ENCODE measurements at regions not wholly inside any gene's neighbourhood (a gene's known extent, or its start where the extent isn't known, plus 50 kb on each side); places are given as distances from the start of the nearest gene placed in this dataset.
"Not testable (repeated sequence)": the region's sequence is repeated elsewhere in the genome, so short reads cannot be mapped to it uniquely, and the experiment has no call there.

DNA sequence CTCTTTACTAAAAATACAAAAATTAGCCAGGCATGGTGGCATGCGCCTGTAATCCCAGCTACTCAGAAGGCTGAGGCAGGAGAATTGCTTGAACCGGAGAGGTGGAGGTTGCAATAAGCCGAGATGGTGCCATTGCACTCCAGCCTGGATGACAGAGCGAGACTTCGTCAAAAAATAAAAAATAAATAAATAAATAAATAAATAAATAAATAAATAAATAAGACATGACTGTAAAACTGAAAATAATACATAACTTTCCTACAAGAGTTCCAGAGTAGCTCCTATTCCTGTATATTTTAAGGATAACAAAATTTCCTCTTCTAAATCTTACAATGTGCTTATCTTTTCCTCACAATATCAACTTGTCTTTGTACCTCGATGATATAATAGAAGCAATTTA, 549.4 kb downstream of the TRAM1L1 start:
- DNase-seq, result not testable (repeated sequence)

DNA sequence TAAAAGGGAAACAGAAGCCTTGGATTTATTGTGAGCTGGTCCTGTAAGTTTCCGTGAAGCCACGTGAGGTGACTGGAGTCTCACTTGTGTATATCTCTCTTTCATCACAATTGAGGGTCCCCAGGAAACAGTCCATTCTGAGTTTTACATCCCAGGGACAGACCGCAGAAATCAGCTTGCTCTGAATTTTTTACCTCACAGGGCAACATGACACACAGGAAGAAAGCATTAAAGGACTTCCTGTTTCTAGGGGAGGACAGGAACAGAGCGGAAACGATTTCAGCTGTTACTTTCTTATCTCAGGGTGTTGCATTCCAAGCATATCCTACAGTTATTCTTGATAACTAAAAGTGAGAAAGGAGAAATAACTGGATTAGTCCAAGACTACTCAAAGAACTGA, 553.5 kb downstream of the TRAM1L1 start:
- peak; percentile 29 for DNase-seq

DNA sequence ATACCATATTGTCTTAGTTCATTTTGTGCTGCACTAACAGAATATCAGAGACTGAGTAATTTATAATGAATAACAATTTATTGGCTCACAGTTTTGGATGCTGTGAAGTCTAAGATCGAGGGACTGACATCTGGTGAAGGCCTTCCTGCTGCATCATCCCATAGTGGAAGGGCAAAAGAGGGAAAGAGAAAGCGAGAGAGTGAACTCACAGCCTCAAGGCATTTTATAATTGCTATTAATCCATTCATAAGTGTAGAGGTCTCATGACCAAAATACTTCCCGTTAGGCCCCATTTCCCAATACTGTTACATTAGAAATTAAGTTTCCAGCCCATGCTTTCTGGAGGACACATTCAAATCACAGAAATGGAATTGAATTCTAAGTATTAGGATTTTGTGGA, 554.4 kb downstream of the TRAM1L1 start:
- no peak for DNase-seq

DNA sequence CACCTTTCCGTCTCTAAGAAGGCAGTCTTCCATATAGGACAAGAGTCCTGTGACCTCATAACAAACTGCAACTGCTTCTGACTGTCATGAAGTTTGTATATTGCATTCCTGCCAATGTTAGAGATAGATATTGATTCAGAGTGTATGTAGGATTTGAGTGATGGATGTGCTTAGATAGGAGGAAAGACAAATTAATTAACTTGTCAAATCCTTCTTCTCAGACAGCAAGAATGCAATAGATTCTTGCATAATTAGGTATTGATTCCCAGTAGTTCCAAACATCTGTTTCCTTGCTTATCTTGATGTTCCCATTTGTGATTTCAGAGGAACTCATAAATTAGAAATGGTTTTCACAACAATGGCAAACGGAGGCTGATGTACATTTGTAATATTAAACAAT, 555.3 kb downstream of the TRAM1L1 start:
- DNase-seq, result no peak

DNA sequence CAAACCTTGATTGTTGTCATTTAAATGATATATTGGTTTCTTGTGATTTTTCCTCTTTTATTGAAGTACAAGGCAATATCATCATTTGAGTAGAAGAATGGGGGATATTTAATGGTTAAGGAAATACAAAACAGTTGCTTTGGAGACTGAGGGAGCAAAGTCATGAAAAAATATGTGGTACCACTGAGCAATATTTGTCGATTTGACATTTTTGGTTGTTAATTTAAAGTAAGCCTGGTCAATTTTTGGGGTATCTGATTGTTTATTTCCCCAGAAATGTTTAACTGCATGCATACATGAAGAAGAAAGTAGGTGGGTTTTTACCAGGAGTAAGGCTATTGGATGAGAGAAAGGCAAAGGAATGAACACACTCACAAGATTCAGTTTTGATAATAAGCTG, 556.2 kb downstream of the TRAM1L1 start:
- DNase-seq, result no peak

DNA sequence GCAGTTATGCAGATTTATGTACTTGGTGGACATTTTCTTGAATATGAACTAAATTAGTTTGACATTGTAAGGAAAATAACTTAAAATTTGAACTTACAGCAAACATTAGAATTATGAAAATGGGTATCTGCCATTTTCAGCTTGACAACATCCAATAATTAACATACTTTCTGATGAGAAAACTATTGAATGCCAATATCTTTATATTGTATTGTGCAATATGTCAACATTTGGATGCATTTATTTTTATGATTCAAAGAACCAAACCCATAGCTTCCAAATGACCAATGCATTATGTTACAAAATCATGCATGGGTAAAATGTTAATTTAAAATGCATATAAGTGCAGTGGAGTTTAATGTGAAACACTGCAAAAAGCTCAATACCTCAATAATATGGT, 562.5 kb downstream of the TRAM1L1 start:
- DNase-seq, result no peak

DNA sequence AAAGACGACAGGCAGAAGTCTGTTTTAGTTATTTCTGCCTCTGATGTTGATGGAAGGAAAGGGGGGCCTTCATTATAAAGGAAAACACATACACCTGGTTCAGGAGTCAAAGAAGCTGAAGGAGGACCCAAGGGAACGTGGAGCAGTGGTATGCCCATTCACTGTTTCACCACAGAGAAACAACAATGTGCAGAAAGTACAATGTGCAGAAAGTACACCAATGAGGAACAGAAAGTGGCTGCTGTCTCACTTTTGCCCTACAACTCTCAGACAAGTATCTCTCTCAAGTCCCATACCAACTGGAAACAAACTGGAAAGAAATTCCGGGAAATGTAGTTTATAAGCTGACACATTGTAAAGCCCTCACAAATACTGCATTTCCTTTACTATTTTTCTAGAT, 564.5 kb downstream of the TRAM1L1 start:
- no peak for DNase-seq

DNA sequence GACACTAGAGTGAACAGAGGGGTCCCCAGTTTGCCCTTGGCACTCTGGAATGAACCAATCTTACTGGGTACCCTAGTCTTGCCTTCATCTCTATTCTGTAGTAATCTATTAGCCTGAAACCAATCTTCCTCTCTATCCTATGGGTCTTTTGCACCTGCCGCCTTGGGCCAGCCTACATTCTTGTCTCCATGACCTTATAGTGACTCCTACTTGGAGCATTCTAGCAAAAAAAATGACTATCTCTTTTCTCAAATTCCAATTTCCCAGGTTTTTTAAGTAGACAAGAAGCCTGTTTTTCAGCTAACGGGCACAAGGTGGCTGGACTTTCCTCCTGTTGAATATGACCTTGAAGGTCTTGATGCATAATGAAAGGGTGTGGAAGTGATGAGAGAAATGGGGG, 568.7 kb downstream of the TRAM1L1 start:
- DNase-seq, result no peak

DNA sequence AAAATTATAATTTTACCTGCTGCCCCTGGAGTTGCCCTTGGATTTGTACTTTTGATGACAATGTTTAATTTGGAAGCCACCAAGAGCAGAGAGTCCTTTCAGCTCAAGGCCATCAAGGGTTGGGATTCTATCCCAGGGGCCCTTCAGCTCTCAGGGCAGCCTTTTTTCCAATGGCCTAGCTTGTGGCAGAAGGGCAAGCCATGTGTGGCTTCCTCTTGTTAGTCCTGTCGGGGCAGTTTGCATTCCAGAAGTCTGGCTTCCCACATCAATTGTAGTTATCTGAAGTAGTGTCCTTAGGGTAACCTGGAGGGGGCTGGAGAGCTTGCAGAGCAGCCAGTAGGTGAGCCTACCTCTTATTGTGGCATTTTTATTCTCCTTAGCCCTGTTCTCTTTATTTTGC, 569.4 kb downstream of the TRAM1L1 start:
- no peak for DNase-seq

DNA sequence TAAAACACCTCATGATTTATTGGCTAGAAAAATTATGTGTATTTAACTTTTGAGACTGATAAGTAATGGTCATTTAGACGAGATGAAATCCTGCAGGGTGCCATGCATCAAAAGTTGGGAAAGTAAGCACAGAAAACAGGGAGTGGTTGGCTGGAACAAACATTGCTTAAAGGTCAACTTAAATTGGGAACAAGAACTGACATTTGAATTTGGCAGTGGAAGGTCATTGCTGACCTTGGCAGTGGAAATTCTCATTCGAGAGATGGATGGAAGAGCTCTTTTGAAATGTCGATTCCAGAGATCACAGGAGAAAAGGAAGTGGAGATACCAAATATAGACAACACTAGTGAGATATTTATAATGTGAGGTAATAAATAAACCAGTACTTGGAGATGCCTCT, 572.8 kb downstream of the TRAM1L1 start:
- DNase-seq, result no peak

DNA sequence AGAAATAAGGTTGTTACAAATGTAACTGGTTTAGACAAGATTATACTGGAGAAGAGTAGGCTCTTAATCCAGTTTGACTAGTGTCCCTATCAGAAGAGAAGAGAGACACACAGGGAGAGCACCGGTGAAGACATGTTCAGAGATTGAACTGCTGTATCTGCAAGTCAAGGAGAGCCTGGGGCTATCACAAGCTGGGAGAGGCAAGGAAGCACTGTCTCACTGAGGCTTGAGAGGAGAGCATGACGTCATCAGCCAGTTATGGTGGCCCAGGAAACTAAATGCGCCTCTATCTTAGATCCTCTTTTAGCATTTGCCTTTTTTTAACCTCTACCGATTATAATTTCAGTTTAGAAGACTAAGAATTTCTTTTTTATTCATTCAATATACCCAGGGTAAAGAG, 583.4 kb downstream of the TRAM1L1 start:
- DNase-seq, result no peak

DNA sequence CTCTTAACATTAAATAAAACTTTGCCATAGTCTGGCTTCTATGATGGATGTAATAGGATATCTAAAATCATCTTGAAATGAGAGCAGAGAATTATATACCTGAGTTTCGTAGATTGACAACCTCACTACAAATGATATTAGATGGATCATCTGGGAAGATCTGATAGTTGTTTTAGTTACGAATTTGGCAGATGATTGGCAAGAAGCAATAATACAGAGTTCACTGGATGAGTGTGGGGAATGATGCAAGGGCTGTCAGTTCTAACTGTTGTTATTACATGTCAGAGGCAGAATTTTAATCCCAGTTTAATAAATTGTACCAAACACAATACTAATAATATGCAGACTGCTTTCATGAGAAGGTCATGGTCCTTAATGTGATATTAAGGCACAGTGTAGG, 585.2 kb downstream of the TRAM1L1 start:
- DNase-seq, result no peak

DNA sequence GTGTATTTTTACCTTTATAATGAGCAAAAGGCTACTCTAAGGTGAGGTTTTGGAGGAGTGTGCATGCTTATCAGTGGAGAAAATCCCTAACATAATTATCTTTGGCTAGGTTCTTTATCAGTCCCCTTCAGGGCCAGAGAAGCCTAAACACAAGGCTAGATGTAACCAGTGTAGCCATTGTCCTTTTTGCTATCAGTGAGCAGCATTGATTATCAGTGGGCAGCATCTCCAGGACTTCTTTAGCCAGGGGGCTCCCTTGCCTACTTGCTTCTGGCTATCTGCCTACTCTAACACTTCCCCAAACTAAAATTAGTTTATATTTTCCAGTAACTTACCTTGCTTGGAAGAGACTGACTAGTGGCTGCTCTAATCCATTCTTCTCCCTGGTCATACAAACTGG, 595.6 kb downstream of the TRAM1L1 start:
- no peak for DNase-seq

DNA sequence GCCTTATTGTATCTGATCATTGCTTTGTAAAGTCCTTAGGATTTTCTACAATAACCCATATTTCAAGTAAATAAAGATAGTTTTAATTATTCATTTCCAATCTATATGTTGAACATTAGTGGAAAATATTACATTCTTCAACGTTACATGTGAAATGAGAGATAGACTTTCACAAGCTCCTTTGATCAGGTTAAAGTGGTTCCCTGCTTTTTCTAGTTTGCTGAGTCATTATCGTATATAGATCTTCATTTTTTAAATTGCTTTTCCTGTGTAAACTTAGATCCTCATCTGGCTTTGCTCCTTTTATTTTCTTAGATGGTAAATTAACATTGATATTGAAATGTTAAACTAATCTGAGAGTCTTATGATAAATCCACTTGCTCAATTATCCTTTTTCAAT, 599.0 kb downstream of the TRAM1L1 start:
- no peak for DNase-seq

DNA sequence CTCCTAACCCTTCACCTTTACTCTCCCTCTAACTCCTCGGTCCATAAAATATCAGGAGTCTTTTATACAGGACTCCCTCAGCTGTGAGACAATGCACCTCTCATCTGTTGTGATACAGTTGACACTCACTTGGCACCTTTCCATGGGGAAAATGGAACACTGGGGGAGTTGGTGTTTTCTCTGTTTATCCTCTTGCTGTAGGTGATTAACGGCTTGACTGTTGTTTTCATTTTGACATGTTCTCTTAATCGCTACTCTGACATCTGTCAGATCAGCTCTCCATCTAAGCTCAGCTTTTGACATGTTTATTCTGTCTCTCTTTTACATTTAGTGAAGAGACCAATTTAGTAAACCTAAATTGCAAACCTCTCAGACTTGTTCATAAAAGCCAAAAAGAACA, 604.8 kb downstream of the TRAM1L1 start:
- no peak for DNase-seq

DNA sequence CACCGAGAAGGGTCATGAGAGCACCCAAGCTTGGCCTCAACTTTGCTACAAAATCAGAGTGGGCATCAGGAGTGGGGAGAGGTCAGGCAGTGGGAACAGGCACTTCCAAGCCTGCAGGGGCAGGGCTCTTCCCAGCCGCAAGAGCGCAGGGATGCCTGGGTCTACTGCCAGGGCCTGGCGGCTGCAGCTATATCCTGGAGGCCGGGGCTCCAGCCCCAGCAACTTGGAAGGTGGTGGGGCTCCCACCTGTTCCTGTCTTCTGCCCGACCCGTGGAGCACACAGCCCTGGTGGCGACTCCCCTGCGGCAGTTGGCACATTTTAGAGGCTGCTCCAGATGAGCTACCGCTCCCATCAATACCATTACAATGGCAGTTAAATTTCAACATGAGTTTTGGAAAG, 607.0 kb downstream of the TRAM1L1 start:
- DNase-seq, result no peak

DNA sequence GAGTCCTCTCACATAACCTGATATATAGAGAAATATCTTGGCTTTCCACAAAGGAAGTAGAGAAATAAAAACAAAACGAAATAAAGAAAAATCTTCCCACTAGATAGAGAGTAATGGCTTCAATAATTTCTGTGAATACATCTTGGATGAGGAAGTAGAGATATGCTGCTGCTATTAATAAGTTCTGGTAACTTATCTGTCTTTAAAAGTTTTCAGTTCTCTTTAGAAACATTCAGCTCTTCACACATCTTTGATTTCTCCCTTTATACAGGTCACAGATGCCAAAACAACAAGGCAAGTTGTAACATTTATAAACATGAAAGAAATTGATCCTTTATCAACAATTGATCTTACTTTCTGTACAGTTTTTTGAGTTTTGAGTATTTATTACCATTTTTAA, 615.8 kb downstream of the TRAM1L1 start:
- DNase-seq, result no peak

DNA sequence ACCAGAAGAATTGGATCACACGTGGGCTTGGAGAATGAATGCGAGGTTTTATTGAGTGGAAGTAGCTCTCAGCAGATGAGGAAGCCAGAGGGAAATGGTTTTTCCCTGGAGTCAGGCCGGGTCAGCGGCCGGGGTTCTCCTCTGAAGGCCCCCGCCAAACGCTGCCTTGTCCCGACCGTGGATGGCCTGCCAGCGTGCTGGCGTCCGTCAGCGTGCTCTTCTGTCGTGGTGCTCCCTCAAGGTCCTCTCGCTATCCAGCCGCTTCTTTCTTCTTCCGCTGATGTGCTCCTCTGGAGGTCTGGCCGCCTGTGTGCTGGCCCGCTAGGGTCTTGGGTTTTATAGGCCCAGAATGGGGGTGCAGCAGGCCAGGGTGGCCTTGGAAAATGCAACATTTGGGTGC, 632.2 kb downstream of the TRAM1L1 start:
- DNase-seq, result no peak

DNA sequence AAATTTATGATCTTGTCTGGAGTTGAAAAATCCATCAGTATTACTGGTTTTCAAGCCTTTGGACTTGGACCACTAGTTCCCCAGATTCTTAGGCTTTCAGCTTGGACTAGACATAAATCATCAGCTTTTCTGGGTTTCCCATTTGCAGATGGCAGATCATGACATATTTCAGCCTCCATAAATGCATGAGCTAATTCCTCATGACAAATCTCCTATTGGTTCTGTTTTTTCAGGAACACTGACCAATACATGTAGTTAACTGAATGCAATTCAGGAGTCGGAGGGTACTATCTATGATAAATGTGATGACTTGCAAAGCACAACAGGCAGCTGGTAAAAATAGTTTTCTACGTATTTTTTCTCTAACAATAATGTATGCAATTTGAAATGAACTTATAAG, 635.6 kb downstream of the TRAM1L1 start:
- no peak for DNase-seq

DNA sequence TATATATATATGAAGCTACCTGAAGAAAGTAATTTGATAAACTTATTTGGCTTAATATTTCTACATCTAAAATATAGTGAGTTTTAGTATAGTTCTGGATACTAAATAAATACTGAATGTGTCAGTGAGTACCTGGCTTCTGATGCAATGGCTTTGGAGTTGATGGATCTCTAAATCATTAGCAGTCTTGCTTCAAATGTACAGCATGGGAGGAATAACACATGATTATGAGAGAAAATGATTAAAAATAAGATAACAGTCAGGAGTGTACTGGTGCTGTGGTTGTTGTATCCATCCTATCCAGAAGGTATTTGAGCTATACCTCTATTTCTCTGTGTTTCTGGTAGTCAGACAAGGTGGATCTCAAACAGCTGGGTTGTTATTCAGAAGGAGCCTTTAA, 641.3 kb downstream of the TRAM1L1 start:
- no peak for DNase-seq

DNA sequence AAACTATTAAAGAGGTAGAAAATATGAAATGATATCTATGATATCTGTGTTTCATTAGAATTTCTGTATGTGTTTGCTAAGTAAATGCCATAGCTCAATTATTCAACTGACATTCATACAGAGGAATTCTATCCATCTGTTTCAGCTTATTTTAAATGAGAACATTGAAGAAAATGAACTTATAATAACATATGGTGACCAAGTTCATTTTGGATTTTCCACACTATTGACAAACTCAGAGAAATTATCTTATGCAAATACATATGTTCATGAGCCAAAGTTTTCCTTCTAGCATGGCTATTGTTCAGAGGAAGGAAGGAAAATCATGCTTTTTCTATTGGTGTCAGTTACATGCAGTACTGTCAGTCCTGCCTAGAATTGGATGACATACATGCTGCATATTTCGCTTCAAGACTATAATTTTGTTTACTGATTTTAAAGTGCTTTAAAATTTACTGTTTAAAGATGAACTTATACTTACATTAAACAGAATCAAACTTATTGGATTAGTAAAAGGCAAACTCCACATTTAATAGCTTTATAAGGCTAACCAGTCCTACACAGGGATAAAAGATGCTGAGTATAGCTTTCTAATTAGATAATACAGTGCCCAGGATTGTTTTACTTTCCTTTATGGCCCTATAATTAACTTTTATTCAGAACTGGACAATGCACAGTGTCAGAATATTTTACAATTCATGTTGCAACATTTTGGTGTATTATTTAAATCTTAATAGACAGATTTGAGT, 646.2 kb downstream of the TRAM1L1 start:
- DNase-seq, result no peak

DNA sequence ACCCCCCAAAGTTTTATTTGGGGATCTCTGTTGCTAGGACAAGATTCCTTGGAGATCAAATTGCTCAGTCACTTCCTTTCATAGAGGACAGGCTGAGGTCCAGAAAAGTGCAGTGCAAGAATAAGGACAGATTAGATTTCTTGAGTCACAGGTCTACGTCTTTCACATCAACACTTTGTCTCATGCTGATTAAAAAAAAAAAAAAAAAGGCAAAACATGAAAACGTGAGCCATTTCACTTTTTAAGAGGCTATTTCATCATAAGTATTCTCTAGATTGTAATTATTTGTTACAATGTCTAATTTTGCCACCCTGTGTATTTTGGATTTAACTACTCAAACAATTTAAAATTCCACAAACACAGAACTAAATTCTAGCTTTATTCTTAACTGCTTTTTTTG, 647.0 kb downstream of the TRAM1L1 start:
- DNase-seq, result no peak

DNA sequence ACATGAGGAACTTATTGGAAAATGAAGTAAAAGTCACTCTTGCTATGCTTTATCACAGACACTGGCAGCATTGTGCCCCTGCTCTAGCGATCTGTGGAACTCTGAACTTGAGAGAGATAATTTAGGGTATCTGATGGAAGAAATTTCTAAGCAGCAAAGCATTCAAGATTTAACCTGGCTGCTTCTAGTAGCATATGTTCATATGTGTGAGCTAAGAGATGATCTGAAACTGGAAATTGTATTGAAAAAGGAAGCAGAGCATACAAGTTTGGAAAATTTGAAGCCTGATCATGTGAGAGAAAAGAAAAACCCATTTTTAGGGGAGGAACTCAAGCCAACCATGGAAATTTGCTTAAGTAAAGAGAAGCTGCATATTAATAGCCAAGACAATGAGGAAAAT, 657.7 kb downstream of the TRAM1L1 start:
- no peak for DNase-seq

DNA sequence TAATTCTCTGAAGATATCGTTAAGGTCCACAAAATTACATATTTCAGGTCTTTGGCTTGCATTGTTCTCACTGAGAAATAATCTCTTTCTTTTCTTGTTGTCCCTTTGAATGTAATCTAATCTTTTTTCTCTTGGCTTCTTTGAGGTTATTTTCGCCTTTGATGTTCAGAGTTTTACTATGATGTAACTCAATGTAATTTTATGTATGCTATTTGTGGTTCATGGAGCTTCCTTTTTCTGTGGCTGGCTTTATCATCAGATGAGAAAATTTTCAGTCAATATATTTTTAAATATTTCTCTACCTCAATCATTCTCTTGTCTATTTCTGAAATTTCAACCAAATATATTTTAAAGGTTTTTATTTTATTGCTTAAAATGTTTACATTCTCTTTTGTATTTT, 672.2 kb downstream of the TRAM1L1 start:
- DNase-seq, result no peak

DNA sequence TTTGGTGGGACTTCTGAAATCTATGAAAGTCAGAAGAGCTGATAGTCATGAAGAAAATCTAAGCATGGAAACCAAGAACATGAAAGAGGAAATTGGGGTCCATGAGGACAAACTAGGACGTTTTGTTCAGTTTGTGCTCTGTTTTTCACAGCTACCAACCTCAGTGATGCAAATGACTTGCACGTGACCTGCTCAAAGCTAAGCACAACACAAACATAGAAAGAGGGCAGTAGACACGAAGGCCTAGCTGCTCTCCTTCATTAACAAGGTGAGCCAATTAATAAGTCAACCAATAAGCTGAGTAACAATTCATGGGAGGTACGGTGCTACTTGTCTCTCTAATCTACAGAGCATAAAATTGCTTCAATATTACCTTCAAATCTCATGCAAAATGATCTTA, 684.1 kb downstream of the TRAM1L1 start:
- DNase-seq, result no peak

DNA sequence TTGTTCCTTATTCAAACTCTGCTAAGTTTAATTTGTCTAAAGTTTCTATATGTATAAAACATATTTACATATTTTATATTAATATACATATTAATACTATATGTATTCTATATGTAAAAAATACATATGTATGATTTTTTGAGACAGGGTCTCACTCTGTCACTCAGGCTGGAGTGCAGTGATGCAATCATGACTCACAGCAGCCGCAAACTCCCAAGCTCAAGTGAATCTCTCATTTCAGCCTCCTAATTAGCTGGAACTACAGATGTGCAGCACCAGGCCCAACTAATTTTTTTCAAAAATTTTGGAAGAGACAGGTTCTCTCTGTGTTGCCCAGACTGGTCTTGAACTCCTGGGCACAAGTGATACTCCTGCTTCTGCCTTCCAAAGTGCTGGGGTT, 684.9 kb downstream of the TRAM1L1 start:
- DNase-seq, result no peak
